Lung (tissue), 11 donors: ENCODE measurements at regions not wholly inside any gene's neighbourhood (a gene's known extent, or its start where the extent isn't known, plus 50 kb on each side); places are given as distances from the start of the nearest gene placed in this dataset.

Experiments used
- ATAC-seq: fragments of 200-7000 bp; cut with Tn5 transposase; one replicate; pipeline ENCODE4 v1.9.1; 2020; ENCODE audit warnings: moderate number of reproducible peaks; ENCODE audit not compliant: insufficient read depth, low FRiP score
- DNase-seq, 3 donors: peaks; one replicate each; pipeline ENCODE4 v3.0.0-alpha.2; 2013 to 2017
- H3K27ac ChIP-seq, 2 donors: one replicate each; pipeline ENCODE4 v1.5.1; 2013; ENCODE audit warnings: mild to moderate bottlenecking in 2 of 2, moderate library complexity in 2 of 2, control low read depth in 1 of 2, inconsistent platforms in 1 of 2, low read depth in 1 of 2, low read length in 1 of 2
- H3K27me3 ChIP-seq, 3 donors: one replicate each; pipeline ENCODE4 v1.5.1; 2013; ENCODE audit warnings: low read length in 2 of 3; ENCODE audit not compliant: control insufficient read depth in 3 of 3, insufficient read depth in 3 of 3
- H3K36me3 ChIP-seq, 4 donors: one replicate each; pipeline ENCODE4 v1.5.1; 2013; ENCODE audit warnings: low read length in 4 of 4, mild to moderate bottlenecking in 1 of 4, moderate library complexity in 1 of 4; ENCODE audit not compliant: control insufficient read depth in 4 of 4, insufficient read depth in 4 of 4
- H3K4me1 ChIP-seq, 5 donors: one replicate each; pipeline ENCODE4 v1.5.1; 2013; ENCODE audit warnings: low read length in 5 of 5, mild to moderate bottlenecking in 2 of 5, moderate library complexity in 1 of 5; ENCODE audit not compliant: control insufficient read depth in 5 of 5, insufficient read depth in 5 of 5
- H3K4me3 ChIP-seq: one replicate; pipeline ENCODE4 v1.5.1; 2013; ENCODE audit warnings: mild to moderate bottlenecking, control low read depth, moderate library complexity
- H3K9ac ChIP-seq, 2 donors: one replicate each; pipeline ENCODE4 v1.5.1; 2013; ENCODE audit warnings: low read length in 2 of 2, control low read depth in 1 of 2; ENCODE audit not compliant: insufficient read depth in 1 of 2
- H3K9me3 ChIP-seq, 4 donors: one replicate each; pipeline ENCODE4 v1.5.1; 2013; ENCODE audit warnings: low read length in 3 of 4, mild to moderate bottlenecking in 1 of 4, moderate library complexity in 1 of 4; ENCODE audit not compliant: control insufficient read depth in 4 of 4, insufficient read depth in 3 of 4
- CTCF ChIP-seq: IDR thresholded peaks from 2 replicates; pipeline ENCODE4 v1.5.1; 2012; ENCODE audit warnings: mild to moderate bottlenecking; ENCODE audit errors: control extremely low read depth, extremely low read depth
- WGBS, 2 donors: extraction: QIAGEN DNeasy Blood & Tissue Kit; methylation state at CpG; one replicate each; pipeline ENCODE4 v1.1.7; 2013; 5-methylcytosine and 5-hydroxymethylcytosine counted together
- donor health status: control.
- donor health status: control.
- donor health status: Bipolar disorder and iron deficiency.
- donor health status: healthy.
- donor health status: DM: yes; HTN: yes; CAD: no.

GRCh38 chr18:4839639-4840038 lies 357.4 kb downstream of the AKAIN1 start:
- ATAC-seq (no peak), DNase-seq (no peak)
- Histone ChIP-seq H3K27me3 (no peaks in the 10 kb centered on the region), H3K9ac (no peak overlapping the region), H3K9me3 (peaks cover 0 to 2% (median 0%) of the 10 kb centered on the region in 4 donors), H3K4me1 (peaks cover 0 to 11% (median 0%) of the 10 kb centered on the region in 5 donors), H3K36me3 (no peaks in the 10 kb centered on the region), H3K4me3 (no peak overlapping the region), H3K27ac (no peak overlapping the region)
- no peak for TF ChIP-seq CTCF

GRCh38 chr18:4836141-4836540 lies 360.9 kb downstream of the AKAIN1 start:
- H3K4me1 ChIP-seq: no peaks in the 10 kb centered on the region
- H3K9ac ChIP-seq: no peak overlapping the region
- DNase-seq: no peak
- H3K9me3 ChIP-seq: peaks cover 0 to 1% (median 0%) of the 10 kb centered on the region in 4 donors
- WGBS, 2 donors: 51 to 62% methylated on average over 1 of the region's 1 CpG
- no peaks in the 10 kb centered on the region for H3K27me3 ChIP-seq
- TF ChIP-seq CTCF: no peak
- H3K27ac ChIP-seq: no peak overlapping the region
- ATAC-seq: no peak
- no peak overlapping the region for H3K4me3 ChIP-seq
- no peaks in the 10 kb centered on the region for H3K36me3 ChIP-seq

- no peaks in the 10 kb centered on the region for H3K36me3 ChIP-seq
- ATAC-seq (no peak), DNase-seq (no peak)
- H3K27me3 ChIP-seq: no peaks in the 10 kb centered on the region
- no peak overlapping the region for H3K4me3 ChIP-seq
- TF ChIP-seq CTCF: no peak
- no peaks in the 10 kb centered on the region for H3K4me1 ChIP-seq
- WGBS, 2 donors: 64 to 66% methylated on average over 5 of the region's 5 CpGs
- no peak overlapping the region for H3K9ac ChIP-seq
- no peak overlapping the region for H3K27ac ChIP-seq
- peaks cover 0 to 3% (median 0%) of the 10 kb centered on the region in 4 donors for H3K9me3 ChIP-seq
These were observed 365.2 kb downstream of the AKAIN1 start for GRCh38 chr18:4831791-4832375.

- DNase-seq: no peak
- Histone ChIP-seq H3K4me3 (no peak overlapping the region), H3K27me3 (no peaks in the 10 kb centered on the region), H3K27ac (no peak overlapping the region), H3K36me3 (no peaks in the 10 kb centered on the region), H3K9me3 (peaks cover 0 to 3% (median 0%) of the 10 kb centered on the region in 4 donors), H3K9ac (no peak overlapping the region), H3K4me1 (no peaks in the 10 kb centered on the region)
- TF ChIP-seq CTCF: no peak
- no peak for ATAC-seq
- WGBS, 2 donors: 73 to 79% methylated on average over 2 of the region's 2 CpGs
These were observed 365.9 kb downstream of the AKAIN1 start for GRCh38 chr18:4831127-4831526.
